Fibroblast of villous mesenchyme (primary cell): ENCODE measurements at regions not wholly inside any gene's neighbourhood (a gene's known extent, or its start where the extent isn't known, plus 50 kb on each side); places are given as distances from the start of the nearest gene placed in this dataset.

Experiments
- DNase-seq: peaks from one replicate; pipeline ENCODE4 v3.0.0-alpha.2; 2010; ENCODE audit warnings: low read depth
- H3K4me3 ChIP-seq: 2 replicates; pipeline ENCODE4 v1.5.1; 2011; ENCODE audit warnings: low read depth, mild to moderate bottlenecking, low read length
- TF ChIP-seq, protein P1 (sequence below): IDR thresholded peaks from 2 replicates; pipeline ENCODE4 v1.5.1; 2012; ENCODE audit warnings: low read depth, mild to moderate bottlenecking, low read length; ENCODE audit not compliant: insufficient read depth

GRCh38 chr4:111838406-111838930, 306.8 kb upstream of the FAM241A start:
- no peak overlapping the region for H3K4me3 ChIP-seq
- DNase-seq = no peak
- TF ChIP-seq, protein P1, sequence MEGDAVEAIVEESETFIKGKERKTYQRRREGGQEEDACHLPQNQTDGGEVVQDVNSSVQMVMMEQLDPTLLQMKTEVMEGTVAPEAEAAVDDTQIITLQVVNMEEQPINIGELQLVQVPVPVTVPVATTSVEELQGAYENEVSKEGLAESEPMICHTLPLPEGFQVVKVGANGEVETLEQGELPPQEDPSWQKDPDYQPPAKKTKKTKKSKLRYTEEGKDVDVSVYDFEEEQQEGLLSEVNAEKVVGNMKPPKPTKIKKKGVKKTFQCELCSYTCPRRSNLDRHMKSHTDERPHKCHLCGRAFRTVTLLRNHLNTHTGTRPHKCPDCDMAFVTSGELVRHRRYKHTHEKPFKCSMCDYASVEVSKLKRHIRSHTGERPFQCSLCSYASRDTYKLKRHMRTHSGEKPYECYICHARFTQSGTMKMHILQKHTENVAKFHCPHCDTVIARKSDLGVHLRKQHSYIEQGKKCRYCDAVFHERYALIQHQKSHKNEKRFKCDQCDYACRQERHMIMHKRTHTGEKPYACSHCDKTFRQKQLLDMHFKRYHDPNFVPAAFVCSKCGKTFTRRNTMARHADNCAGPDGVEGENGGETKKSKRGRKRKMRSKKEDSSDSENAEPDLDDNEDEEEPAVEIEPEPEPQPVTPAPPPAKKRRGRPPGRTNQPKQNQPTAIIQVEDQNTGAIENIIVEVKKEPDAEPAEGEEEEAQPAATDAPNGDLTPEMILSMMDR = no peak

GRCh38 chr4:111839141-111839540, 306.1 kb upstream of the FAM241A start:
- TF ChIP-seq, protein P1 = no peak
- no peak for DNase-seq
- H3K4me3 ChIP-seq = no peak overlapping the region

DNA sequence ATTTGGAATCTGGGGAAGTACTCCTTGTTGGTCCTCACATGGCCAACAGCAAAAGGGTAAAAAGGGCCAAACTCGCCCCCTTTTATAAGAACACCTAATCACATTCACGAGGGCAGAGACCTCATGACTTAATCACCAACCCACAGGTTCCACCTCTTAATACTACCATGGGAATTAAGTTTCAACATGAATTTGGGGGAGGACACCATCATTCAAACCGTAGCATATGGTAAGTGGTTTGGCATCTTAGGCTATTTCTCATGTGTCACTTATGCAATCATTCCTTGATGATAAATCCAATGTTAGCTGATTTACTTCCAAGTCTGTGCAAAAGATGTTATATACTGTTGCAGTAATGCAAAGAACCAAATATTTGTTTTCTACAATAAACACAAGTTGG, 302.9 kb upstream of the FAM241A start:
- TF ChIP-seq, protein P1 = no peak
- H3K4me3 ChIP-seq = no peak overlapping the region
- no peak for DNase-seq

DNA sequence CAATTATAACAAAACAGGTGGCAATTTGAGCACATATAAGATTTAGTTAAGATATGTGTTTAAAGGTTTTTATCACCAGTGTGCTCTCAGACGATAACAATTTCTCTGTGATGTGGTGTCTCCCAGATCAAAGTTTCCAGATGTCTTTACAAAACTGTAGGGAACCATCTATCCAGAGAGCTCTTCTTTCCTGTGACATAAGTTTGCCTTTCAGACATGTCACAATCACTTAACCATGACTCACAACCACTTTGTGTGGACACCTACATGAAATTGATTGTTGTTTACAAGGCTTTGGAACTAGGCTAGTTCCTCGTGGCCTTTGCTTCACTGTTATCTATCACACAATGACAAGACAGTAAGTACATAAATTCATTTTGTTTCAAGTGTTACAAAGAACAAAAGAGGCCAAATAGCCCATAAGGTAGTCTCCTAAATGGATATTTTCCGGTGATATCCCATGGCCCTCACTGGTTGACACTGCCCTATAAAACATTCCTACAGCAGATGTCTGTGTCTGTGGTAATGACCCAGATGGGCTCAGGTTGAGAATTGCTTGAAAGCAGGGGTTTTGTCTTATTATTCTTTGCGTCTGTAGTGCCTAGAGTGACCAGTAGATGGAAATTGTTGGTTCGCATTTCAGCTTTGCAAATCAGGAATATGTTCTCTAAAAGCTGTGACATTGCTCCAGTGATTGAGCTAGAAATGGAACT, 297.8 kb upstream of the FAM241A start:
- H3K4me3 ChIP-seq = no peak overlapping the region
- DNase-seq = peak; percentile 16
- TF ChIP-seq, protein P1 = peak; percentile 44

DNA sequence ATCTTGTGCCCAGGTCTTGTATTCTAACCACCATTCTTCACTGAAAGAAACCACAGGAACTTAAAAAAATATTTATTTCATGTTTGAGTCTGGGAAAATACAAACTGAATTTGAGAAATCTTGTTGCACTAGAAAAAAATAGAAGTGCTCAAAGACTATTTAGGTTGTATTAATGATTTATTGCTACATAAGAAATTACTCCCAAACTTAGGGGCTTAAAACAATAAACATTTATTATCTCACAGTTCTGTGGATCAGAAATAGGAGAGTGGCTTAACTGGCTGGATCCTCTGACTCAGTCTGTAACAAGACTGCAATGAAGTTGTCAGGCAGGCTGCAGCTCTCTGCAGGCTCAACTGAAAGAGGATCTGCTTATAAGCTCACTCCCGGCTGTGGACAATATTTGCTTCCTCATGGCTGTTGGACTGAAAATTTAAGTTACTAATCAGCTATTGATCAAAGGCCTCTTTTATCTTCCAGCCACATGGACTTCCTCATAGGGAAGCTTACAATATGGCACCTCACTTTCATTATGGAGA, 295.4 kb upstream of the FAM241A start:
- peak; percentile 48 for DNase-seq
- TF ChIP-seq, protein P1 = no peak
- no peak overlapping the region for H3K4me3 ChIP-seq

DNA sequence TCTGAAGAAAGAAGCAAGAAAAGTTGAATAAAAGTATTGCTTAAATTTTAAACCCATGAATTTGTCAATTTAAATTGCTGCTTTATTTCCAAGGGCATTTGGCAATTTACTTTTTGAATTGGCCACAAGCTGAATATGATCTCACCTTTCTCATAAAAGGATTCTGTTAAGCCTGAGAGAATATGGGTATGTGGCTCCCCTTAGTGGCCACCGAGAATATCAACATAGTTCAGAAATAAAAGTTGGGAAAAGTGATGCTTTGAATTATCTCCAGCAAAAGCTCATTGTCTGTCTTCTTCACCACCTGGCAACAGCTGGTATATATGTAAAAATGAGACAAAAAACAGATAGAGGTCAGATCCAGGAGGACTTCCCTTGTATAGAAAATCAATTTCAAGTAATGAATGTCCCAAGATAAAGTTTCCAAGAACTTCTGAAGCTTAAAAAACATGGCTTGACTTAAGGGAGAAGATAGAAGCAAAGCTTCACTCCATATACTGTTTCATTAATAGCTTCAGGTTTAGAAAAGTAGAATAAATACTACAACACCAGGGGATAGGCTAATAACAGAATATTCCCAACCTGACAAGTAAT, 290.7 kb upstream of the FAM241A start:
- peak; percentile 62 for DNase-seq

More for the DNA sequence above, 290.7 kb upstream of the FAM241A start:
- TF ChIP-seq, protein P1 = peak; percentile 73
- H3K4me3 ChIP-seq = no peak overlapping the region
